CD14-positive monocyte (primary cell): ENCODE measurements at regions not wholly inside any gene's neighbourhood (a gene's known extent, or its start where the extent isn't known, plus 50 kb on each side); places are given as distances from the start of the nearest gene placed in this dataset.

Source experiments
- DNase-seq, 3 donors: peaks; one replicate each; pipeline ENCODE4 v3.0.0-alpha.2; 2011 to 2022
- H2AFZ ChIP-seq: 2 replicates; pipeline ENCODE4 v1.6.0; 2012; ENCODE audit warnings: mild to moderate bottlenecking, low read depth, low read length, inconsistent platforms; ENCODE audit not compliant: insufficient read depth, poor library complexity, severe bottlenecking
- H3K27ac ChIP-seq, 2 donors: 1 replicate in 1 of 2; 2 replicates in 1 of 2; pipeline ENCODE4 v1.5.1; 2012 to 2013; ENCODE audit warnings: low read length in 2 of 2, control low read depth in 1 of 2, inconsistent platforms in 1 of 2, low read depth in 1 of 2, mild to moderate bottlenecking in 1 of 2
- H3K27me3 ChIP-seq, 2 donors: one replicate each; pipeline versions ENCODE4 v1.6.0 to v1.6.1; 2011 to 2013; ENCODE audit warnings: low read length in 2 of 2; ENCODE audit not compliant: control insufficient read depth in 2 of 2, insufficient read depth in 2 of 2
- H3K36me3 ChIP-seq, 2 donors: replicated peaks in 1 of 2; 1 replicate in 1 of 2; 2 replicates in 1 of 2; pipeline versions ENCODE4 v1.5.1 to v1.6.1; 2012 to 2013; ENCODE audit warnings: low read length in 2 of 2, control low read depth in 1 of 2, inconsistent platforms in 1 of 2, mild to moderate bottlenecking in 1 of 2; ENCODE audit not compliant: insufficient read depth in 2 of 2, control insufficient read depth in 1 of 2
- H3K4me1 ChIP-seq, 2 donors: 1 replicate in 1 of 2; 2 replicates in 1 of 2; pipeline versions ENCODE4 v1.5.1 to v1.6.1; 2012 to 2013; ENCODE audit warnings: low read length in 2 of 2, control low read depth in 1 of 2, inconsistent platforms in 1 of 2, mild to moderate bottlenecking in 1 of 2, moderate library complexity in 1 of 2; ENCODE audit not compliant: insufficient read depth in 2 of 2, control insufficient read depth in 1 of 2
- H3K4me2 ChIP-seq: replicated peaks from 2 replicates; pipeline ENCODE3; 2012; ENCODE audit warnings: low read length, moderate library complexity, mild to moderate bottlenecking; ENCODE audit not compliant: poor library complexity, severe bottlenecking; ENCODE audit errors: extremely low read depth
- H3K4me3 ChIP-seq, 3 experiments: fragments of 200-600 bp in 1 of 3; sonication (generic) in 1 of 3; replicated peaks in 1 of 3; 1 replicate in 2 of 3; 2 replicates in 1 of 3; pipeline ENCODE4 v1.5.1; 2011 to 2013; ENCODE audit warnings: low read length in 3 of 3, mild to moderate bottlenecking in 3 of 3, control low read depth in 2 of 3, low read depth in 2 of 3, inconsistent platforms in 1 of 3, moderate library complexity in 1 of 3
- H3K79me2 ChIP-seq: 2 replicates; pipeline ENCODE4 v1.6.0; 2012; ENCODE audit warnings: mild to moderate bottlenecking, control low read depth, inconsistent platforms, low read length, moderate library complexity; ENCODE audit not compliant: insufficient read depth
- H3K9ac ChIP-seq: 2 replicates; pipeline ENCODE4 v1.6.0; 2017; ENCODE audit warnings: low read length, mild to moderate bottlenecking; ENCODE audit not compliant: insufficient read depth, poor library complexity, severe bottlenecking
- H3K9me3 ChIP-seq, 2 donors: replicated peaks in 1 of 2; 1 replicate in 1 of 2; 2 replicates in 1 of 2; pipeline versions ENCODE4 v1.5.1 to v1.6.1; 2012 to 2013; ENCODE audit warnings: low read length in 2 of 2, control low read depth in 1 of 2; ENCODE audit not compliant: control insufficient read depth in 1 of 2, insufficient read depth in 1 of 2
- H4K20me1 ChIP-seq: 2 replicates; pipeline ENCODE4 v1.6.0; 2012; ENCODE audit warnings: mild to moderate bottlenecking, low read length, control low read depth, moderate library complexity; ENCODE audit not compliant: insufficient read depth
- H3K27ac Mint-ChIP-seq, 7 donors: one replicate each; pipeline ENCODE4 v1.8.0; 2020; ENCODE audit warnings: mild to moderate bottlenecking in 7 of 7, mixed read lengths in 7 of 7, moderate library complexity in 6 of 7, inconsistent platforms in 2 of 7
- H3K27me3 Mint-ChIP-seq, 3 donors: one replicate each; pipeline ENCODE4 v1.8.0; 2021 to 2022; ENCODE audit warnings: low read depth in 3 of 3, mild to moderate bottlenecking in 3 of 3, mixed read lengths in 3 of 3, moderate library complexity in 3 of 3, inconsistent platforms in 1 of 3
- H3K36me3 Mint-ChIP-seq, 2 donors: one replicate each; pipeline ENCODE4 v1.8.0; 2020; ENCODE audit warnings: mixed read lengths in 2 of 2, inconsistent platforms in 1 of 2, mild to moderate bottlenecking in 1 of 2
- H3K4me1 Mint-ChIP-seq: one replicate; pipeline ENCODE4 v1.8.0; 2020; ENCODE audit warnings: mild to moderate bottlenecking, mixed read lengths
- H3K4me3 Mint-ChIP-seq, 2 donors: one replicate each; pipeline ENCODE4 v1.8.0; 2020; ENCODE audit warnings: mild to moderate bottlenecking in 2 of 2, mixed read lengths in 2 of 2, moderate library complexity in 1 of 2
- H3K9me3 Mint-ChIP-seq, 7 donors: one replicate each; pipeline ENCODE4 v1.8.0; 2020 to 2022; ENCODE audit warnings: mixed read lengths in 7 of 7, mild to moderate bottlenecking in 6 of 7, moderate library complexity in 6 of 7, inconsistent platforms in 2 of 7
- WGBS: methylation state at CpG from one replicate; pipeline ENCODE4 v1.1.5; 2013; ENCODE audit warnings: missing lambda C conversion rate; ENCODE audit not compliant: insufficient coverage; 5-methylcytosine and 5-hydroxymethylcytosine counted together
- intact Hi-C, 2 donors: fragments of 100-400 bp; cut with micrococcal nuclease; formaldehyde crosslinking; loops; one replicate each; pipeline versions ENCODE4 v1.15.0 to v1.15.1; 2023
- TF ChIP-seq, protein P1 (sequence below): fragments of 200-600 bp; IDR thresholded peaks from one replicate; pipeline ENCODE4 v1.8.0; 2022; ENCODE audit warnings: antibody characterized with exemption, mild to moderate bottlenecking

- Mint-ChIP-seq H3K36me3 (no peaks in the 10 kb centered on the region), H3K4me1 (no peaks in the 10 kb centered on the region), H3K9me3 (peaks cover 0 to 2% (median 0%) of the 10 kb centered on the region in 7 donors), H3K27ac (no peak overlapping the region), H3K4me3 (no peak overlapping the region), H3K27me3 (no peaks in the 10 kb centered on the region)
- Histone ChIP-seq H3K4me2 (no peak overlapping the region), H3K79me2 (no peaks in the 10 kb centered on the region), H2AFZ (no peak overlapping the region), H4K20me1 (no peaks in the 10 kb centered on the region), H3K27me3 (no peaks in the 10 kb centered on the region), H3K36me3 (no peaks in the 10 kb centered on the region), H3K4me3 (no peak overlapping the region), H3K9me3 (no peaks in the 10 kb centered on the region), H3K4me1 (no peaks in the 10 kb centered on the region), H3K27ac (no peak overlapping the region), H3K9ac (no peak overlapping the region)
- intact Hi-C loops: no loop called here
- TF ChIP-seq, protein P1, sequence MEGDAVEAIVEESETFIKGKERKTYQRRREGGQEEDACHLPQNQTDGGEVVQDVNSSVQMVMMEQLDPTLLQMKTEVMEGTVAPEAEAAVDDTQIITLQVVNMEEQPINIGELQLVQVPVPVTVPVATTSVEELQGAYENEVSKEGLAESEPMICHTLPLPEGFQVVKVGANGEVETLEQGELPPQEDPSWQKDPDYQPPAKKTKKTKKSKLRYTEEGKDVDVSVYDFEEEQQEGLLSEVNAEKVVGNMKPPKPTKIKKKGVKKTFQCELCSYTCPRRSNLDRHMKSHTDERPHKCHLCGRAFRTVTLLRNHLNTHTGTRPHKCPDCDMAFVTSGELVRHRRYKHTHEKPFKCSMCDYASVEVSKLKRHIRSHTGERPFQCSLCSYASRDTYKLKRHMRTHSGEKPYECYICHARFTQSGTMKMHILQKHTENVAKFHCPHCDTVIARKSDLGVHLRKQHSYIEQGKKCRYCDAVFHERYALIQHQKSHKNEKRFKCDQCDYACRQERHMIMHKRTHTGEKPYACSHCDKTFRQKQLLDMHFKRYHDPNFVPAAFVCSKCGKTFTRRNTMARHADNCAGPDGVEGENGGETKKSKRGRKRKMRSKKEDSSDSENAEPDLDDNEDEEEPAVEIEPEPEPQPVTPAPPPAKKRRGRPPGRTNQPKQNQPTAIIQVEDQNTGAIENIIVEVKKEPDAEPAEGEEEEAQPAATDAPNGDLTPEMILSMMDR: no peak
- no peak for DNase-seq
These were observed 407.7 kb downstream of the SH3GL2 start for GRCh38 chr9:17986595-17986994.

DNA sequence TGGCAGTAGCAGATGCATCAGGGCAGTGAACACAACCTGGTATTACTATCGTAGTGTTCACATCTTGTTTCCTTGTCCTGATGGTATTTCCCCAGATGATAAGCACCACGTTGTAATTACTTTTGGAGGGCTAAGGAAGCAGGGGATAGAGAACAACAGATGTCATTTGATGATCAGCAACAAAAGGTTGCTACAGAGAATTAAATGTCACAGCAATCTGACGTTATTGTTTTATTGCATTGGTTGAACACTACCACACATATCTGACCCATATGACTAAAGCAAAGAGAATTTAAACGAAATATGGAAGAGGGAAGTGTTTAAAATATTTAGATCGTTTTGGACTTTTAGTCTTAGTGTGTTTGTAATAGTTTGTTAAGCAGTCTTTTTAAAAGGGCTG lies 408.3 kb downstream of the SH3GL2 start:
- Histone ChIP-seq H3K79me2 (no peaks in the 10 kb centered on the region), H3K9me3 (no peaks in the 10 kb centered on the region), H3K36me3 (no peaks in the 10 kb centered on the region), H3K4me1 (no peaks in the 10 kb centered on the region), H3K4me2 (no peak overlapping the region), H3K27ac (no peak overlapping the region), H3K27me3 (no peaks in the 10 kb centered on the region), H4K20me1 (no peaks in the 10 kb centered on the region), H3K9ac (no peak overlapping the region), H2AFZ (no peak overlapping the region), H3K4me3 (no peak overlapping the region)
- TF ChIP-seq, protein P1: no peak
- intact Hi-C loops: no loop called here
- Mint-ChIP-seq H3K36me3 (no peaks in the 10 kb centered on the region), H3K9me3 (peaks cover 0 to 3% (median 1%) of the 10 kb centered on the region in 7 donors), H3K4me1 (no peaks in the 10 kb centered on the region), H3K4me3 (no peak overlapping the region), H3K27ac (no peak overlapping the region), H3K27me3 (no peaks in the 10 kb centered on the region)
- WGBS: 100% methylated on average over 1 of the region's 5 CpGs
- no peak for DNase-seq
